LNCAP (cell line): ENCODE measurements at regions not wholly inside any gene's neighbourhood (a gene's known extent, or its start where the extent isn't known, plus 50 kb on each side); places are given as distances from the start of the nearest gene placed in this dataset.

ENCODE experiments used
- TF ChIP-seq, protein P1 (sequence below): fragments of 450-650 bp; IDR thresholded peaks from 2 replicates; pipeline ENCODE4 v1.5.1; 2017; ENCODE audit warnings: mild to moderate bottlenecking

GRCh38 chr12:131448254-131448795 lies 262.6 kb upstream of the SFSWAP start:
- TF ChIP-seq, protein P1, sequence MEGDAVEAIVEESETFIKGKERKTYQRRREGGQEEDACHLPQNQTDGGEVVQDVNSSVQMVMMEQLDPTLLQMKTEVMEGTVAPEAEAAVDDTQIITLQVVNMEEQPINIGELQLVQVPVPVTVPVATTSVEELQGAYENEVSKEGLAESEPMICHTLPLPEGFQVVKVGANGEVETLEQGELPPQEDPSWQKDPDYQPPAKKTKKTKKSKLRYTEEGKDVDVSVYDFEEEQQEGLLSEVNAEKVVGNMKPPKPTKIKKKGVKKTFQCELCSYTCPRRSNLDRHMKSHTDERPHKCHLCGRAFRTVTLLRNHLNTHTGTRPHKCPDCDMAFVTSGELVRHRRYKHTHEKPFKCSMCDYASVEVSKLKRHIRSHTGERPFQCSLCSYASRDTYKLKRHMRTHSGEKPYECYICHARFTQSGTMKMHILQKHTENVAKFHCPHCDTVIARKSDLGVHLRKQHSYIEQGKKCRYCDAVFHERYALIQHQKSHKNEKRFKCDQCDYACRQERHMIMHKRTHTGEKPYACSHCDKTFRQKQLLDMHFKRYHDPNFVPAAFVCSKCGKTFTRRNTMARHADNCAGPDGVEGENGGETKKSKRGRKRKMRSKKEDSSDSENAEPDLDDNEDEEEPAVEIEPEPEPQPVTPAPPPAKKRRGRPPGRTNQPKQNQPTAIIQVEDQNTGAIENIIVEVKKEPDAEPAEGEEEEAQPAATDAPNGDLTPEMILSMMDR, result no peak

DNA sequence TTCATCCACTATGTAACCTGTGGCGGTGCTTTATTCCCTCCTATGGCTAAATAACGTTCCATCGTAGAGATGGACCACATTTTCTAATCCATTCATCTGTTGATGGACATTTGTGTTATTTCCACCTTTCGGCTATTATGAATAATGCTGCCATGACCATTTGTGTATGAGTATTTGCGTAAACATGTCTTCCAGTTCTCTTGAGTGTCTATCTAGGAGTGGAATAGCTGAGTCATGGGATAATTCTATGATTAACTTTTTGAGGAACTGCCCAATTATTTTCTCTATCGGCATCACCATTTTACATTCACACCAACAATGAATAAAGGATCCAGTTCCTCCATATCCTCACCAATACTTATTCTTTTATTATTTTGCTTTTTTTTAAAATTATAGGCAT lies 261.9 kb upstream of the SFSWAP start:
- TF ChIP-seq, protein P1, result no peak

- TF ChIP-seq, protein P1, result peak; percentile 62
These were observed 258.4 kb upstream of the SFSWAP start for GRCh38 chr12:131452444-131452860.

GRCh38 chr12:131454418-131455217 lies 256.3 kb upstream of the SFSWAP start:
- TF ChIP-seq, protein P1, result peak; percentile 56

- TF ChIP-seq, protein P1, result no peak
These were observed 255.7 kb upstream of the SFSWAP start for GRCh38 chr12:131455218-131455506.

GRCh38 chr12:131455581-131456110 lies 255.2 kb upstream of the SFSWAP start:
- TF ChIP-seq, protein P1, result no peak

DNA sequence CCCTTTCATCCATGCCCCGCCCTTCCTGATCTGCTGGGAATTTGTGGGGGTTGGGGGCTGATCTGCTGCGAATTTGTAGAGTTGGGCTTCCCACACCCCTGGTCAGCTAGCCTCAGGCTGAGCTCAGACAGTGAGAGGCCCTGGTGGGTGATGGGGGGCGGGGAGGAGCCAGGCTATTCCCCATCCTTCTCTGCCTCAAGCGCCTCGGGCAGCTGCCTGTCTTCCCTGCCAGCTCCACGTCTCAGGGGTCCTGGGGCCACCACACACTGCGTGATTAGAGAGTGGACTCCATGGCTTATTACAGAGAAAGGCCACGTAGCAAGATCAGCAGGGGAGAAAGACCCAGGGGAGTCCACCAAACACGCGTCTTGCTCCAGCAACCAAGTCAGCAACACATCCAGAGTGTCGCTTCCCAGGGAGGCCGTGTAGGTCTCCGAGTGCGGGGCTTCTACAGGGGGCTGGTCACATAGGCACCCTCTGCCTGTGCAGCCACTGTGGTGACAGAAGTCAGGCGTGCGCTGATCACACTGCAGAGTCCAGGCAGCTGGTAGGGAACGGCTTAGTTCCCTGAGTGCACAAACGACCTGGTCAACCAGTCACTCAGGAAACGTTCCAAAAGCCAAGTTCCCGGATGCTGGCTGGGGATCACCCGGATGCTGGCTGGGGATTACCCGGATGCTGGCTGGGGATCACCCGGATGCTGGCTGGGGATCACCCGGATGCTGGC lies 254.4 kb upstream of the SFSWAP start:
- TF ChIP-seq, protein P1, result no peak
